Fibroblast of the aortic adventitia (primary cell): ENCODE measurements at regions not wholly inside any gene's neighbourhood (a gene's known extent, or its start where the extent isn't known, plus 50 kb on each side); places are given as distances from the start of the nearest gene placed in this dataset.
"Not testable (repeated sequence)": the region's sequence is repeated elsewhere in the genome, so short reads cannot be mapped to it uniquely, and the experiment has no call there.

Experiments
- DNase-seq: peaks from one replicate; pipeline ENCODE4 v3.0.0-alpha.2; 2010; ENCODE audit warnings: low read depth
- H3K4me3 ChIP-seq: 2 replicates; pipeline ENCODE4 v1.5.1; 2011; ENCODE audit warnings: low read depth, mild to moderate bottlenecking, control low read depth, low read length, moderate library complexity
- TF ChIP-seq, protein P1 (sequence below): IDR thresholded peaks from 2 replicates; pipeline ENCODE4 v1.5.1; 2011; ENCODE audit warnings: mild to moderate bottlenecking, low read length, control low read depth, inconsistent platforms; ENCODE audit not compliant: insufficient read depth

DNA sequence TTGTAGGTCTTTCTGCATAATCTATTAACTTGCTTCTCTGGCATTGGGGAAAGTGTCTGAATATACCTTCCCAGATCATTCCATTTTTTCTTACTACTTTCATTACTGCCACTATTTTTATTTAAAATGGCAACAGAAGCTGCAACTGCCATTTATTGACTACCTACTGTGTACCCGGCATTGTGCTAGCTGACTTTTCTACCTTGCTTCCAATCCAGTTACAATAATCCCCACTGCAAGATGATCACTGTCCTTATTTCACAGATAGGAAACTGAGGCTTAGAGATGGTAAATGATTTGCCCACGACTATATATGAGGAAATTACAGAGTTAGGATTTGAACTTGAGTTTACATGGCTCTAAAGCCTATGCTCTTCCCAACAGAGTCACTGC is 129.0 kb downstream of the MAP3K7 start:
- TF ChIP-seq, protein P1, sequence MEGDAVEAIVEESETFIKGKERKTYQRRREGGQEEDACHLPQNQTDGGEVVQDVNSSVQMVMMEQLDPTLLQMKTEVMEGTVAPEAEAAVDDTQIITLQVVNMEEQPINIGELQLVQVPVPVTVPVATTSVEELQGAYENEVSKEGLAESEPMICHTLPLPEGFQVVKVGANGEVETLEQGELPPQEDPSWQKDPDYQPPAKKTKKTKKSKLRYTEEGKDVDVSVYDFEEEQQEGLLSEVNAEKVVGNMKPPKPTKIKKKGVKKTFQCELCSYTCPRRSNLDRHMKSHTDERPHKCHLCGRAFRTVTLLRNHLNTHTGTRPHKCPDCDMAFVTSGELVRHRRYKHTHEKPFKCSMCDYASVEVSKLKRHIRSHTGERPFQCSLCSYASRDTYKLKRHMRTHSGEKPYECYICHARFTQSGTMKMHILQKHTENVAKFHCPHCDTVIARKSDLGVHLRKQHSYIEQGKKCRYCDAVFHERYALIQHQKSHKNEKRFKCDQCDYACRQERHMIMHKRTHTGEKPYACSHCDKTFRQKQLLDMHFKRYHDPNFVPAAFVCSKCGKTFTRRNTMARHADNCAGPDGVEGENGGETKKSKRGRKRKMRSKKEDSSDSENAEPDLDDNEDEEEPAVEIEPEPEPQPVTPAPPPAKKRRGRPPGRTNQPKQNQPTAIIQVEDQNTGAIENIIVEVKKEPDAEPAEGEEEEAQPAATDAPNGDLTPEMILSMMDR: no peak
- H3K4me3 ChIP-seq: no peak overlapping the region
- DNase-seq: no peak

DNA sequence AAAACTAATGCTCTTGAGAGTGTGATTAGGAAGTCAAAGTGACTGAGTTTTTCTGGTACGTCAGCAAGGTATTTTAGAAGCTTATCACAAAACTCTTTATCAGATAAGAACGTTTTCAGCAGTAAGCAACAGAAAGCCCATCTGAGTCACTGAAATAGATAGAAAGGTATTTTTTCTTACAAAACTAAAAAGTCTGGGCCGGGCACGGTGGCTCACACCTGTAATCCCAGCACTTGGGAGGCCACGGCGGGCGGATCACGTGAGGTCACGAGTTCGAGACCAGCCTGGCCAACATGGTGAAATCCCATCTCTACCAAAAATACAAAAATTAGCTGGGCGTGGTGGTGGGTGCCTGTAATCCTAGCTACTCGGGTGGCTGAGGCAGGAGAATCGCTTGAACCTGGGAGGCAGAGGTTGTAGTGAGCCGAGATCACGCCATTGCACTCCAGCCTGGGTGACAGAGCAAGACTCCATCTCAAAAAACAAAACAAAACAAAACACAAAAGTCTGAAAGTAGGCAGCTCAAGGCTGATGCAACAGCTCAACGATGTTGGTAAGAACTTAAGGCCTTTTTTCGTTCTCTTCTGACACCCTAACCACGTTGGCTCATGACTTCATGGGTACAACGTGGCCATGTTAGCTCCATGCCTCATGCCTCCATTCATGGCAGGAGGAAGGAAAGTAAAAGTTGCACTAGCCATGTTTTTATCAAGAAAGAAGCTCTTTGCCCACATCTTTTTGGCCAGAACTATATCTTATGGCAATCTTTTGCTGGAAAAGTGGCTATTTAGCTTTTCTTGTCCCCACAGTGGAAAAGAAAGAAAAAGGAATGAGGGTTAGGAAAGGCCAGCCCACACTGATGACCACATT is 129.6 kb downstream of the MAP3K7 start:
- not testable (repeated sequence) for H3K4me3 ChIP-seq, DNase-seq

DNA sequence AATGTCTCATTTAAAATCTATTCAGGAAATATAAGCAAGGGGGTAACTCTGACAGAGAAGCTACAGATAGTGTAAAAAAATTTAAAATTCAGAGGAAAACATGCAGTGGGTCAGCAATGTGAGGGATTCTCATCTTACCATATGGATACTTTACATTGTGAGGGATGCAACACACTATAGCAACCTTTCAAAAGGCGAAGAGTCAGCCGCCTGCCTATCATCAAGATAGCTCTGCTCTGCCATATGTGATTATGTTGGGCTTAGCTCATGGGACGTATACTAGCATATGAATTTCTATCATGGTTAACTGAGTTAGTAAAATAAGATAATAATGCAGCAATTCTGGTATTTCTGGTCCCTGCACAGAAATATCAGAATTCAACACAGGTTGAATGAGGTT is 130.9 kb downstream of the MAP3K7 start:
- TF ChIP-seq, protein P1: no peak
- no peak for DNase-seq

DNA sequence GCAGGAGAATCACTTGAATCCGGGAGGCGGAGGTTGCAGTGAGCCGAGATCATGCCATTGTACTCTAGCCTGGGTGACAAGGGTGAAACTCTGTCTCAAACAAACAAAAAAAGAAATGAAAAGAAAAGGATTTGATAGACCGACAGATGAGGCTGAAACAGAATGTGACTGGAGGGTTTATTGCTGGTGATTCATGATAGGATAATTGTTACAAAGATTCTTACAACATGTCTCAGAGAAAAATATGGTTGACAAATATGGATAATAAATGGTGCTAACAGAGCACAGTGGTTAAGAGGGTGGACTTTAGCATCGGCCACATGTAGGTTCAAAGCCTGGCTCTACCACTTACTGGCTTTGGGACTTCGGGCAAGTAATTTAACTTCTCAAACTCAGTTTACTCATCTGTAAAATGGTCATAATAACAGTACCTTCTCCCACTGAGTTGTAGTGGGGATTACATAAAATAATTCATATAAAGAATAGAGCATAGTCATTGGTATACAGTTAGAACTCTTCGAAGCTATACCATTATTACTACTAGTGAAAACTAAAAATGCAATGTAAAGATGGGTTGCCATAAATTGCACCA is 131.9 kb downstream of the MAP3K7 start:
- TF ChIP-seq, protein P1: no peak
- no peak for DNase-seq
- no peak overlapping the region for H3K4me3 ChIP-seq

More for the DNA sequence above, 130.9 kb downstream of the MAP3K7 start:
- H3K4me3 ChIP-seq: no peak overlapping the region

DNA sequence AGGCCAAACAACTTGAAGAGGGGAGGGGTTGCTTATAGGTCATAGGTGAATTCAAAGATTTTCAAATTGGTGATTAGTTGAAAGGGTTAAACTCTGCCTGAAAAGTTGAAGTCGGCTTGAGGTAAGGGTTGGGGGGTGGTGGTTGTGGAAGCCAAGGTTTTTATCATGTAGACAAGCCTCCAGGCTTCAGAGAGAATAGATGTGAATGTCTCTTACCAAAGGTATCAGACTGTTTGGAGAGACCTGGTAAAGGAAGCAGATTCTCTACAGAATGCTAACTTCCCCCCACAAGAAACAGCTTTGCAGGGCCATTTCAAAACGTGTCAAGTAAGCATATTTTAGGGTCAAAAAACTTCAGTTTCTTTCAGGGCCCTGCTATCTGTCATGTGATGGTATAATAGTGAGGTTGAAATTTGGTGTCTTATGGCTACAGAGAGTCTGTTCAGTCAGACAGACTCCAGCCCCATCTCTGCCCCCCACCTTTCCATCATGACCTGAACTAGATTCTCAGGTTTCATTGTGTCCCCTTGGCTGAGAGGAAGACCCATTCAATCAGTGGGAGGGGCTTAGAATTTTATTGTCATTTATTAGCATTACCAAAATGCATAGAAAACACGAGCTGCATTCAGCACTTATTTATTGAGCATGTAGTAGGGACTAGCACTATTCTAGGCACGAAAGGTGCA is 136.5 kb downstream of the MAP3K7 start:
- no peak for DNase-seq
- TF ChIP-seq, protein P1: no peak
- H3K4me3 ChIP-seq: no peak overlapping the region

DNA sequence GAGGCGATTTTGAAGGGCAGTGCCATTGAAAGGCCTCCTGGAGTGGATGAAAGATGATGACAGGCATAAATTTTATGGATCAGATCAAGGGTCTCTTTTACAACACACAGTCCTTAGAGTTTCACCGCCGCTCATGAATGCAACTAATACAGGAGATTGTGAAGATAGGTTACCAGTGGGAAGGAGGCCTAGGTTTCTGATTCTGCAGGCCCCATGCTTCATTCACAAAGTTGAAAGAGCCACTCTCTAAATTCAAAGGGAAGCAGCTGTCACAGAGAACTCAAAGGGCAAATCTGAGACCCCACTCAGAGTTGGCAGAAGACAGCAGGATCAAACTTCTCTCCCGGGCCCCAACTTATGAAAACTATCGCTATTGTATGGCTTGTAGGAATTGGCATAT is 137.6 kb downstream of the MAP3K7 start:
- no peak for DNase-seq
- H3K4me3 ChIP-seq: no peak overlapping the region
- TF ChIP-seq, protein P1: no peak

DNA sequence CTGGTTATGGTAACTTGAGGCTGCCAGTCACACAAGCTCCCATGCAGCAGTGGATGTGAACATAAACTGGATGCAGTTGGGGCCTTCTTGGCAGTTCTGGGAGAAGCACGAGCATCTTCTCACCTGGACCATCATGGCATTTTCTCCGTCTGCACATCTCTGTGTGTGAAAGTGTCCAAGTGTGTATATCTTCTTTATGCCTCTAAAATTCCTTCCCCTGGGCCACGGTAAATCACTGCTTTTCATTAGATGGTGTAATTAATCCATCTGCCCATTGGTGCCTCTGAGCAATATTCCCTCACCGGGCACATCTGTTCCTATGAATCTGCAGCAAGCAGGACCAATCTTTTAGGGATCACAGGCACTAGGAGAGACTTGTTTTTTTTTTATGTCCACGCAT is 138.0 kb downstream of the MAP3K7 start:
- no peak overlapping the region for H3K4me3 ChIP-seq
- TF ChIP-seq, protein P1: no peak

More for the DNA sequence above, 138.0 kb downstream of the MAP3K7 start:
- DNase-seq: no peak
